Mucosa of descending colon (tissue), 3 donors: ENCODE measurements at regions not wholly inside any gene's neighbourhood (a gene's known extent, or its start where the extent isn't known, plus 50 kb on each side); places are given as distances from the start of the nearest gene placed in this dataset.
A peak's percentile ranks its signal among the peaks of the same experiment; 100 is the strongest.

Experiments
- ATAC-seq: fragments of 200-7000 bp; cut with Tn5 transposase; one replicate; pipeline ENCODE4 v1.9.1; 2020; ENCODE audit warnings: mild to moderate bottlenecking, moderate library complexity
- DNase-seq, 3 donors: peaks; one replicate each; pipeline ENCODE4 v3.0.0-alpha.2; 2020
- H3K36me3 ChIP-seq: fragments of 200-600 bp; one replicate; pipeline ENCODE4 v1.8.0; 2021; ENCODE audit warnings: low read depth, mild to moderate bottlenecking
- H3K4me1 ChIP-seq: fragments of 200-600 bp; one replicate; pipeline ENCODE4 v1.8.0; 2021; ENCODE audit warnings: low read depth, mild to moderate bottlenecking
- H3K4me3 ChIP-seq: fragments of 200-600 bp; one replicate; pipeline ENCODE4 v1.8.0; 2021; ENCODE audit warnings: mild to moderate bottlenecking
- H3K9me3 ChIP-seq: fragments of 200-600 bp; one replicate; pipeline ENCODE4 v1.8.0; 2021; ENCODE audit warnings: mild to moderate bottlenecking
- CTCF ChIP-seq: fragments of 200-600 bp; IDR thresholded peaks from one replicate; pipeline ENCODE4 v1.8.0; 2022; ENCODE audit warnings: antibody characterized with exemption, mild to moderate bottlenecking
- intact Hi-C, 2 donors: fragments of 100-400 bp; cut with DNase I in 1 of 2; cut with micrococcal nuclease in 1 of 2; formaldehyde crosslinking; loops; one replicate each; pipeline versions ENCODE4 v1.11.0 to v1.11.1; 2022; cut with DNase I, micrococcal nuclease
- donor health status: DM: no; HTN: no; CAD: no; lungs with moderate emphysema.
- donor health status: DM: no; HTN: no; CAD: no.
- donor health status: DM: no; HTN: yes; CAD: no.

GRCh38 chr4:92129408-92129994 lies 174.3 kb upstream of the GRID2 start:
- H3K9me3 ChIP-seq, result no peaks in the 10 kb centered on the region
- no peak for TF ChIP-seq CTCF
- ATAC-seq (no peak), DNase-seq (peak in 1 of 3 donors; percentile 29)
- no peaks in the 10 kb centered on the region for H3K4me1 ChIP-seq
- no peaks in the 10 kb centered on the region for H3K36me3 ChIP-seq
- no peak overlapping the region for H3K4me3 ChIP-seq
- intact Hi-C loops, result no loop called here

GRCh38 chr4:92136434-92136833 lies 167.3 kb upstream of the GRID2 start:
- Histone ChIP-seq H3K36me3 (no peaks in the 10 kb centered on the region), H3K4me3 (no peak overlapping the region), H3K4me1 (no peaks in the 10 kb centered on the region), H3K9me3 (peaks cover 6% of the 10 kb centered on the region)
- ATAC-seq (no peak), DNase-seq (no peak)
- TF ChIP-seq CTCF, result no peak
- intact Hi-C loops, result no loop called here

GRCh38 chr4:92163348-92163747 lies 140.4 kb upstream of the GRID2 start:
- H3K4me3 ChIP-seq, result no peak overlapping the region
- intact Hi-C loops, result no loop called here
- TF ChIP-seq CTCF, result no peak
- H3K4me1 ChIP-seq, result no peaks in the 10 kb centered on the region
- DNase-seq (no peak), ATAC-seq (no peak)
- no peaks in the 10 kb centered on the region for H3K36me3 ChIP-seq
- H3K9me3 ChIP-seq, result peaks cover 4% of the 10 kb centered on the region

- Histone ChIP-seq H3K4me3 (no peak overlapping the region), H3K36me3 (no peaks in the 10 kb centered on the region), H3K4me1 (no peaks in the 10 kb centered on the region), H3K9me3 (no peaks in the 10 kb centered on the region)
- DNase-seq (no peak), ATAC-seq (no peak)
- no peak for TF ChIP-seq CTCF
- intact Hi-C loops, result no loop called here
Observed at GRCh38 chr4:92170340-92170739, 133.4 kb upstream of the GRID2 start.

GRCh38 chr4:92172203-92172602 lies 131.6 kb upstream of the GRID2 start:
- Histone ChIP-seq H3K36me3 (no peaks in the 10 kb centered on the region), H3K9me3 (no peaks in the 10 kb centered on the region), H3K4me3 (no peak overlapping the region), H3K4me1 (no peaks in the 10 kb centered on the region)
- intact Hi-C loops, result no loop called here
- no peak for ATAC-seq
- DNase-seq, result no peak
- TF ChIP-seq CTCF, result no peak

- DNase-seq, result peak in 1 of 3 donors; percentile 5
- no peak for TF ChIP-seq CTCF
Observed at GRCh38 chr4:92175250-92175649, 128.5 kb upstream of the GRID2 start.

More at GRCh38 chr4:92175250-92175649, 128.5 kb upstream of the GRID2 start:
- Histone ChIP-seq H3K9me3 (no peaks in the 10 kb centered on the region), H3K36me3 (no peaks in the 10 kb centered on the region), H3K4me3 (no peak overlapping the region), H3K4me1 (no peaks in the 10 kb centered on the region)
- ATAC-seq, result no peak
- intact Hi-C loops, result no loop called here
